ENCODE measurements at regions not wholly inside any gene's neighbourhood (a gene's known extent, or its start where the extent isn't known, plus 50 kb on each side); places are given as distances from the start of the nearest gene placed in this dataset.

GRCh38 chr20:40809361-40809760 is 120.3 kb upstream of the MAFB start:
- TF ChIP-seq POLR2A (IDR thresholded peaks at IDR 0.05) = no peak
- TF ChIP-seq CTCF (IDR thresholded peaks at IDR 0.05) = no peak
